ENCODE measurements at regions not wholly inside any gene's neighbourhood (a gene's known extent, or its start where the extent isn't known, plus 50 kb on each side); places are given as distances from the start of the nearest gene placed in this dataset.

GRCh38 chr16:72278301-72278700 lies 106.3 kb upstream of the PMFBP1 start:
- Histone ChIP-seq H3K4me1 (no peaks in the 10 kb centered on the region), H3K9me3 (no peaks in the 10 kb centered on the region), H3K27ac (no peak overlapping the region), H3K4me3 (no peak overlapping the region), H3K36me3 (no peaks in the 10 kb centered on the region), H3K27me3 (no peaks in the 10 kb centered on the region)
- no peak for DNase-seq
- TF ChIP-seq CTCF (IDR thresholded peaks at IDR 0.05) = no peak

GRCh38 chr16:72277749-72278148 lies 105.8 kb upstream of the PMFBP1 start:
- Histone ChIP-seq H3K27me3 (no peaks in the 10 kb centered on the region), H3K36me3 (no peaks in the 10 kb centered on the region), H3K4me1 (no peaks in the 10 kb centered on the region), H3K27ac (no peak overlapping the region), H3K4me3 (no peak overlapping the region), H3K9me3 (no peaks in the 10 kb centered on the region)
- no peak for TF ChIP-seq CTCF (IDR thresholded peaks at IDR 0.05)
- no peak for TF ChIP-seq POLR2A (IDR thresholded peaks at IDR 0.05)
- DNase-seq = no peak

GRCh38 chr16:72271699-72272240 lies 99.8 kb upstream of the PMFBP1 start:
- H3K4me3 ChIP-seq = no peak overlapping the region
- H3K4me1 ChIP-seq = no peaks in the 10 kb centered on the region
- no peak for DNase-seq
- H3K36me3 ChIP-seq = no peaks in the 10 kb centered on the region
- H3K27ac ChIP-seq = no peak overlapping the region
- H3K27me3 ChIP-seq = no peaks in the 10 kb centered on the region
- H3K9me3 ChIP-seq = no peaks in the 10 kb centered on the region
- TF ChIP-seq CTCF (IDR thresholded peaks at IDR 0.05) (no peak), POLR2A (IDR thresholded peaks at IDR 0.05) (no peak)

- no peak overlapping the region for H3K27ac ChIP-seq
- no peaks in the 10 kb centered on the region for H3K4me1 ChIP-seq
- H3K9me3 ChIP-seq = no peaks in the 10 kb centered on the region
- TF ChIP-seq CTCF (IDR thresholded peaks at IDR 0.05) = no peak
- TF ChIP-seq POLR2A (IDR thresholded peaks at IDR 0.05) = no peak
- H3K27me3 ChIP-seq = no peaks in the 10 kb centered on the region
- DNase-seq = no peak
- H3K36me3 ChIP-seq = no peaks in the 10 kb centered on the region
- no peak overlapping the region for H3K4me3 ChIP-seq
Observed at GRCh38 chr16:72270531-72270930, 98.6 kb upstream of the PMFBP1 start.

- Histone ChIP-seq H3K36me3 (no peaks in the 10 kb centered on the region), H3K27me3 (no peaks in the 10 kb centered on the region), H3K27ac (no peak overlapping the region), H3K9me3 (no peaks in the 10 kb centered on the region), H3K4me1 (no peaks in the 10 kb centered on the region), H3K4me3 (no peak overlapping the region)
- no peak for DNase-seq
- no peak for TF ChIP-seq POLR2A (IDR thresholded peaks at IDR 0.05)
- TF ChIP-seq CTCF (IDR thresholded peaks at IDR 0.05) = no peak
Observed at GRCh38 chr16:72266836-72267235, 94.9 kb upstream of the PMFBP1 start.

GRCh38 chr16:72264771-72265170 lies 92.8 kb upstream of the PMFBP1 start:
- no peak overlapping the region for H3K4me3 ChIP-seq
- H3K27me3 ChIP-seq = no peaks in the 10 kb centered on the region
- no peaks in the 10 kb centered on the region for H3K4me1 ChIP-seq
- no peak overlapping the region for H3K27ac ChIP-seq
- H3K9me3 ChIP-seq = no peaks in the 10 kb centered on the region
- no peak for TF ChIP-seq CTCF (IDR thresholded peaks at IDR 0.05)
- TF ChIP-seq POLR2A (IDR thresholded peaks at IDR 0.05) = no peak
- DNase-seq = no peak
- H3K36me3 ChIP-seq = no peaks in the 10 kb centered on the region
